Karpas-422 (cell line): ENCODE measurements at regions not wholly inside any gene's neighbourhood (a gene's known extent, or its start where the extent isn't known, plus 50 kb on each side); places are given as distances from the start of the nearest gene placed in this dataset.
"Not testable (repeated sequence)": the region's sequence is repeated elsewhere in the genome, so short reads cannot be mapped to it uniquely, and the experiment has no call there.

Source experiments
- DNase-seq: peaks from one replicate; pipeline ENCODE4 v3.0.0-alpha.2; 2015
- H2AFZ ChIP-seq: fragments of 200-600 bp; sonication (generic); 2 replicates; pipeline ENCODE4 v1.6.1; 2014; ENCODE audit warnings: antibody characterized with exemption, low read length, mixed read lengths
- H3K27ac ChIP-seq: fragments of 200-600 bp; sonication (generic); 2 replicates; pipeline ENCODE4 v1.5.1; 2014; ENCODE audit warnings: mild to moderate bottlenecking, low read length, moderate library complexity
- H3K27me3 ChIP-seq: fragments of 200-600 bp; sonication (generic); 2 replicates; pipeline ENCODE4 v1.6.1; 2014; ENCODE audit warnings: low read length, mixed read lengths
- H3K36me3 ChIP-seq: fragments of 200-600 bp; sonication (generic); 2 replicates; pipeline ENCODE4 v1.6.1; 2014; ENCODE audit warnings: low read length, mixed read lengths; ENCODE audit not compliant: insufficient read depth
- H3K4me1 ChIP-seq: fragments of 200-600 bp; sonication (generic); 2 replicates; pipeline ENCODE4 v1.6.1; 2014; ENCODE audit warnings: mild to moderate bottlenecking, low read length, mixed read lengths
- H3K4me2 ChIP-seq: fragments of 200-600 bp; sonication (generic); 2 replicates; pipeline ENCODE4 v1.6.1; 2014; ENCODE audit warnings: low read length, low read depth, mild to moderate bottlenecking; ENCODE audit not compliant: poor library complexity, severe bottlenecking
- H3K4me3 ChIP-seq: fragments of 200-600 bp; sonication (generic); 2 replicates; pipeline ENCODE4 v1.5.1; 2014; ENCODE audit warnings: mild to moderate bottlenecking, antibody characterized with exemption, low read length, mixed read lengths
- H3K79me2 ChIP-seq: fragments of 200-600 bp; sonication (generic); 2 replicates; pipeline ENCODE4 v1.6.1; 2014; ENCODE audit warnings: mild to moderate bottlenecking, low read length, mixed read lengths
- H3K9ac ChIP-seq: fragments of 200-600 bp; sonication (generic); 2 replicates; pipeline ENCODE4 v1.6.0; 2014; ENCODE audit warnings: low read length
- H3K9me2 ChIP-seq: fragments of 200-600 bp; sonication (generic), shearing (Covaris generic); replicated peaks from 2 replicates; pipeline ENCODE4 v1.6.0; 2014; ENCODE audit warnings: mild to moderate bottlenecking, low read length, moderate library complexity; ENCODE audit not compliant: insufficient read depth
- H3K9me3 ChIP-seq: fragments of 300-700, 200-600 bp; sonication (generic); 2 replicates; pipeline ENCODE4 v1.6.1; 2014; ENCODE audit warnings: low read length, mixed read lengths
- H4K20me1 ChIP-seq: fragments of 200-600 bp; sonication (generic); 2 replicates; pipeline ENCODE4 v1.6.1; 2014; ENCODE audit warnings: mild to moderate bottlenecking, antibody characterized with exemption, low read length, low read depth; ENCODE audit not compliant: insufficient read depth

DNA sequence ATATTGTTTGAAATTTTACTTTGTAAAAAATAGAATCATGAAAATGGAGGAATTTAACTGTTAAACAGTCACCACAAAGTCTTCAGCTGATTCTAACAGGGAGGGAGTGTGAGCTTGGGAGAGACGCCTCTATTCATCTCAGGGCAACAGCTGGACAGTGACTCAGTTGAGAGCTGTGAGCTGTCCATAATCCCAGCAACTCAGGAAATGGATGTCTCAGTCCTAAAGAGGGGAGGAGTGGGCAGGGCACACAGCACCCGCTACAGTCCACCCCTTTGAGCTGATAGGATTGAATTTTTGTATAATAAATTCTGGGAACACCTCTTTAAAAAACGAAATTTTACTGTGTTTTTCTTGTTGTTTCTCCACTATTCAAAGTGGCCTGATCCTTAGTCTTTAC is 255.1 kb upstream of the THUMPD2 start:
- H2AFZ ChIP-seq: no peak overlapping the region
- H3K27ac ChIP-seq: no peak overlapping the region
- no peaks in the 10 kb centered on the region for H4K20me1 ChIP-seq
- H3K4me2 ChIP-seq: no peak overlapping the region
- H3K27me3 ChIP-seq: no peaks in the 10 kb centered on the region
- H3K4me3 ChIP-seq: no peak overlapping the region
- no peaks in the 10 kb centered on the region for H3K9me3 ChIP-seq
- H3K36me3 ChIP-seq: no peaks in the 10 kb centered on the region
- H3K9me2 ChIP-seq: no peaks in the 10 kb centered on the region
- no peaks in the 10 kb centered on the region for H3K4me1 ChIP-seq
- no peak for DNase-seq
- H3K9ac ChIP-seq: no peak overlapping the region
- H3K79me2 ChIP-seq: no peaks in the 10 kb centered on the region

DNA sequence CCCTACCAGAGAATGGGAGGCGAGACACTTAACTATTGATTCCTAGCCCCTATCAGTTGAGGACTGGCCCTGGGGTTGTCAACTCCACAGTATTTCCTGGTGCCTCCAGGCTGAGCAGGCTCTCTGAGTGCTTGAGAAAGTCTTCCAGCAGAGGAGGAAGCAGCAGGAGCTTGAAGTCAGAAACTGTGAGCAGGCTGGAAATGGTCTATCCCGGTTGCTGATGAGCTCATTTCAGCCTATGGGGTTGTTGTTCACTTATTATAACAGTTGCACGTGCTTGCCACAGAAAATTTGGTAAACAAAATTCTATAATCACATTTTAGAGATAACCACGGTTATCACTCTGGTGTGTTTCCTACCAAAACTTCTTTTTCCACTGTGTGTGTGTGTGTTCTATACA is 254.7 kb upstream of the THUMPD2 start:
- no peak overlapping the region for H3K4me2 ChIP-seq
- H3K79me2 ChIP-seq: no peaks in the 10 kb centered on the region
- no peak overlapping the region for H3K9ac ChIP-seq
- no peak for DNase-seq
- H2AFZ ChIP-seq: no peak overlapping the region
- no peaks in the 10 kb centered on the region for H3K36me3 ChIP-seq
- H3K4me1 ChIP-seq: no peaks in the 10 kb centered on the region
- no peaks in the 10 kb centered on the region for H4K20me1 ChIP-seq
- H3K9me2 ChIP-seq: no peaks in the 10 kb centered on the region
- H3K27me3 ChIP-seq: no peaks in the 10 kb centered on the region
- H3K27ac ChIP-seq: no peak overlapping the region
- H3K9me3 ChIP-seq: no peaks in the 10 kb centered on the region
- no peak overlapping the region for H3K4me3 ChIP-seq

DNA sequence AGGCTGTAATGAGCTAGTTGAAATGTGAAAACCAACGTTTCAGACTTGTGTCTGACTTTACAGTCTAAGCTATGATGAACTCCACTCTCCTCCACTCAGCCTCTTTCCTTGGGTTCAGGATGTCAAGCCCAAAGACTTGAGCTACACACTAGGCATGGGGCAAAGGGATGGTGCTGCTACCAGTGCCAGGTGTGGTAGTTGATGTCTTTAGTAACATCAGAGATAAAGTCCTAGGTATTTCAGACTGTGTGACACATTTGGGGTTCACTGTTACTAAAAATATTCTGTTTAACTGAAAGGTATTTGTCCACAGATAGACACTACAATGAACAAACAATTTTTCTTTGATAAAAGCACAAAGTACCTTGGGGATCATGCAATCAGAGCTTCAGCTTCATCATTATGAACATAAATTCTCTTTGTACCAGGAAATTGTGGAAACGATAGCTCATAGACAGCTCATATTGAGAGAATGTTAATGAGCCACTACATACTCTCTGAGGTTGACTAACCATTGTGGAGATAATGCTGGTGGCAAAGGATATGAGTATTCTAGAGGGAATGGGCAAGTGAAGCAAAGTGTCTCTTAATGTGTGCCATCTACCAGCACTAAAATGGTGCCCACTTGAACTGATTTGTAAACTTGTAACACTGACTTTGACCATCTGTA is 253.7 kb upstream of the THUMPD2 start:
- Histone ChIP-seq H3K9ac (no peak overlapping the region), H3K4me3 (no peak overlapping the region), H3K27me3 (no peaks in the 10 kb centered on the region), H3K9me2 (no peaks in the 10 kb centered on the region), H3K79me2 (no peaks in the 10 kb centered on the region), H3K4me1 (no peaks in the 10 kb centered on the region), H4K20me1 (no peaks in the 10 kb centered on the region), H3K4me2 (no peak overlapping the region), H3K27ac (no peak overlapping the region), H3K36me3 (no peaks in the 10 kb centered on the region), H2AFZ (no peak overlapping the region), H3K9me3 (no peaks in the 10 kb centered on the region)
- no peak for DNase-seq

DNA sequence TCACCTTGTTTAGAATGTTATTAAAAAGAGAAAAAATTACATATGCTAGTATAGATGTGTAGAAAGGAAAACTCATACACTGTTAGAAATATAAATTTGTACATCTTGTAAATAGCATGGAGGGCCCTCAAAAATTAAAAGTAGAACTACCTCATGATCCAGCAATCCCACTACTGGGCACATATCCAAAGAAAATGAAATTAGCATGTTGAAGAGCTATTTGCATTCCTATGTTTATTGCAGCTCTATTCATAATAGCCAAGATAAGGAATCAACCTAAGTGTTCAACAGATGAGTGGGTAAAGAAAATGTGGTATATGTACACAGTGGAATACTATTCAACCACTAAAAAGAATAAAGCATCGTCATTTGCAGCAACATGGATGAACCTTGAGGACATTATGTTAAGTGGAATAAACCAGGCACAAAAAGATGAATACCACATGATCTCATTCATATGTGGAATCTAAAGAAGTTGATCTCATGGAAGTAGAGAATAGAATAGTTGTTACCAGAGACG is 251.5 kb upstream of the THUMPD2 start:
- Histone ChIP-seq H3K9ac (no peak overlapping the region), H3K36me3 (no peaks in the 10 kb centered on the region), H3K27me3 (no peaks in the 10 kb centered on the region), H2AFZ (no peak overlapping the region), H4K20me1 (no peaks in the 10 kb centered on the region), H3K79me2 (no peaks in the 10 kb centered on the region), H3K9me3 (no peaks in the 10 kb centered on the region), H3K4me2 (no peak overlapping the region), H3K9me2 (no peaks in the 10 kb centered on the region), H3K4me1 (no peaks in the 10 kb centered on the region), H3K27ac (no peak overlapping the region), H3K4me3 (no peak overlapping the region)
- no peak for DNase-seq

DNA sequence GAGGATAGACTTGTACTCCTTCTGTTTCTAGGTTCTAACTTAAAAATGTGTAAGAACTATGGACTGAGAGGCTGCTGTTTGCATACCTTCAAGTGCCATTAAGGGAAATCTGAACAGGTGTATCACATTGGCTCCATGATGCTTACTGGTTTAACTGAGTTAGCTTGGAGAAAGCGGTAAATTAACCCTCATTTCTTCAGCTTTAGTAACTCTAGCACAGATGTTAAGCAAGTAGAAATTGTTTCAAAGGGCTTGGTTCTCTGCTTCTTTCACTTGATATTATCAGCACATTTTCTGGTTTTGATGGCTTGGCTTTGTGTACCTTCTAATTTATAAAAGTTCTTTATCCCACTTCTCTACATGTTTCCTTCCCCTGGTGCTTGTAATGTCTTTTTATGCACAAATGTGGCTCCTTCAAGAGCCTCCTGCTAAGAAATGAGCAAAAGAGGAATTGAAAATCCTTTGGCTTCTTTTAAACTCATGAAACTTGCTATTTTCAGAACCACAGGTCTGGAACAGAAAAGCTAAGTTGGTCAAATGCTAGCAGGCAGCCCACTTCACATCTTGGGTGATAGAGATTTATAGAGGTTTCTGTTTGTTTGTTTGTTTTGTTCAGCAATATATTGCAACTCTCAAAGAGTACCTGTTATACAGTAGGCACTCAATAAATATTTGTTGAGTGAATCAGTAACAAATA is 249.9 kb upstream of the THUMPD2 start:
- Histone ChIP-seq H2AFZ (no peak overlapping the region), H3K4me1 (no peaks in the 10 kb centered on the region), H3K27ac (no peak overlapping the region), H3K4me2 (no peak overlapping the region), H4K20me1 (no peaks in the 10 kb centered on the region), H3K27me3 (no peaks in the 10 kb centered on the region), H3K36me3 (no peaks in the 10 kb centered on the region), H3K9me3 (no peaks in the 10 kb centered on the region), H3K9ac (no peak overlapping the region), H3K4me3 (no peak overlapping the region), H3K79me2 (no peaks in the 10 kb centered on the region), H3K9me2 (no peaks in the 10 kb centered on the region)
- DNase-seq: no peak

DNA sequence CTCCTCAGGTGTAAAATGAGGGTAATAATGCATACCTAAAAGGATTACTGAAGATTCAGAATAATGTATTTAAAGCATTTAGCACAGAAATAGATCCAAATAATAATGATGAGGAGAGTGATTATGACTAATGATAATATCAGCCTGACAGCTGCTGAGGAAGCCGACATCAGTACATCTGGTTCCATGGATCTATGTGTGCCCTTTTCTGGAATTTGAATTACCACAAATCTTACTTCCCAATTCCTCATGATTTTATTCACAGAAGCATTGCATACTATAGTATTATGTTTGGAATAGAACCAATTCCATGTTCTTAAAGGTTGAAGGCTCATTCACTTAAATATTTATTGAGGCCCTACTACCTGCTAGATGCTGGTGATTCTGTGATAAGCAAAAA is 248.9 kb upstream of the THUMPD2 start:
- Histone ChIP-seq H3K4me2 (no peak overlapping the region), H3K27ac (no peak overlapping the region), H3K79me2 (no peaks in the 10 kb centered on the region)

DNA sequence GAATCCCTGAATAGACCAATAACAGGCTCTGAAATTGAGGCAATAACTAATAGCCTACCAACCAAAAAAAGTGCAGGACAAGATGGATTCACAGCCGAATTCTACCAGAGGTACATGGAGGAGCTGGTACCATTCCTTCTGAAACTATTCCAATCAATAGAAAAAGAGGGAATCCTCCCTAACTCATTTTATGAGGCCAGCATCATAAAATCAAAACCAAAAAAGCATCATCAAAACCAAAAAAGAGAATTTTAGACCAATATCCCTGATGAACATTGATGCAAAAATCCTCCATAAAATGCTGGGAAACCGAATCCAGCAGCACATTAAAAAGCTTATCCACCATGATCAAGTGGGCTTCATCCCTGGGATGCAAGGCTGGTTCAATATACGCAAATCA is 246.2 kb upstream of the THUMPD2 start:
- not testable (repeated sequence) for H3K9me2 ChIP-seq, H3K79me2 ChIP-seq, H3K27ac ChIP-seq, H3K9me3 ChIP-seq, H2AFZ ChIP-seq, H3K36me3 ChIP-seq, H4K20me1 ChIP-seq, H3K4me3 ChIP-seq, H3K4me2 ChIP-seq, H3K27me3 ChIP-seq, H3K9ac ChIP-seq, H3K4me1 ChIP-seq
- peak; percentile 46 for DNase-seq

More for the DNA sequence above, 248.9 kb upstream of the THUMPD2 start:
- Histone ChIP-seq H3K9ac (no peak overlapping the region), H3K27me3 (no peaks in the 10 kb centered on the region), H3K4me1 (no peaks in the 10 kb centered on the region), H3K4me3 (no peak overlapping the region), H4K20me1 (no peaks in the 10 kb centered on the region), H2AFZ (no peak overlapping the region), H3K9me3 (no peaks in the 10 kb centered on the region), H3K36me3 (no peaks in the 10 kb centered on the region), H3K9me2 (no peaks in the 10 kb centered on the region)
- no peak for DNase-seq

DNA sequence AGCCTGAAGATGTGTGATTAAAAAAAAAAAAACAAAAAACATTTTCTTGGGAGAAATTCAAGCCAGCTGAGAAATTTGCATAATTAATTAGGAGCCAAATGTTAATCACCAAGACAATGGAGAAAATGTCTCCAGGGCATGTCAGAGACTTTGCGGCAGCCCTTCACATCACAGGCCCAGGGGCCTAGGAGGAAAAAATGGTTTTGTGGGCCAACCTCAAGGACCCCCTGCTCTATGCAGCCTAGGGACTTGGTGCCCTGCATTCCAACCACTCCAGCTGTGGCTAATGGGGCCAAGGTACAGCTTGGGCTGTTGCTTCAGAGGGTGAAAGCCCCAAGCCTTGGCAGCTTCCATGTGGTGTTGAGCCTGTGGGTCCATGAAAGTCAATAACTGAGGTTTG is 241.9 kb upstream of the THUMPD2 start:
- no peak overlapping the region for H2AFZ ChIP-seq
- no peaks in the 10 kb centered on the region for H3K36me3 ChIP-seq
- H3K4me1 ChIP-seq: no peaks in the 10 kb centered on the region
- H3K79me2 ChIP-seq: no peaks in the 10 kb centered on the region
- H3K9me2 ChIP-seq: no peaks in the 10 kb centered on the region; the same call in 1 of the 2 replicates
- H3K27ac ChIP-seq: no peak overlapping the region
- H3K9ac ChIP-seq: no peak overlapping the region
- no peak overlapping the region for H3K4me3 ChIP-seq
- no peaks in the 10 kb centered on the region for H3K27me3 ChIP-seq
- H3K4me2 ChIP-seq: no peak overlapping the region
- H4K20me1 ChIP-seq: no peaks in the 10 kb centered on the region
- H3K9me3 ChIP-seq: no peaks in the 10 kb centered on the region
- no peak for DNase-seq
